H1 (cell line): ENCODE measurements at regions not wholly inside any gene's neighbourhood (a gene's known extent, or its start where the extent isn't known, plus 50 kb on each side); places are given as distances from the start of the nearest gene placed in this dataset.

Experiments
- CTCF ChIA-PET: fragments of 300-600 bp; sonication (Branson Sonifier 250); formaldehyde crosslinking; loops from one replicate; lab custom pipeline; 2021; ENCODE audit not compliant: partially characterized antibody; lab: Charles Lee
- POLR2A ChIA-PET: fragments of 300-600 bp; sonication (Branson Sonifier 250); formaldehyde crosslinking; loops from one replicate; lab custom pipeline; 2021; ENCODE audit warnings: inconsistent platforms; ENCODE audit not compliant: partially characterized antibody; lab: Charles Lee
- DNase-seq, 2 experiments: peaks; one replicate each; pipeline versions ENCODE4 v3.0.0 to v3.0.0-alpha.2; 2010 to 2022; ENCODE audit warnings: low spot score in 2 of 2, low read depth in 1 of 2, mixed read lengths in 1 of 2
- FAIRE-seq: peaks from 2 replicates; lab custom pipeline; 2011; peaks lifted over from hg19 to GRCh38; lab: Jason Lieb, UNC
- H2AFZ ChIP-seq: 2 replicates; pipeline ENCODE4 v1.8.1; 2012; ENCODE audit warnings: low read length, inconsistent platforms
- H2AK5ac ChIP-seq: 2 replicates; pipeline ENCODE4 v1.6.1; 2013; ENCODE audit warnings: low read depth, low read length
- H2BK120ac ChIP-seq: replicated peaks from 2 replicates; pipeline ENCODE3; 2013; ENCODE audit warnings: low read depth, low read length, inconsistent platforms
- H2BK12ac ChIP-seq: 2 replicates; pipeline ENCODE4 v1.6.1; 2013; ENCODE audit warnings: low read depth, low read length
- H2BK15ac ChIP-seq: 2 replicates; pipeline ENCODE4 v1.6.1; 2013; ENCODE audit warnings: low read length
- H2BK20ac ChIP-seq: 2 replicates; pipeline ENCODE4 v1.6.1; 2013; ENCODE audit warnings: low read length
- H2BK5ac ChIP-seq: 2 replicates; pipeline ENCODE4 v1.6.1; 2013; ENCODE audit warnings: low read depth, low read length
- H3K14ac ChIP-seq: 2 replicates; pipeline ENCODE4 v1.6.1; 2013; ENCODE audit warnings: inconsistent platforms; ENCODE audit not compliant: insufficient read length
- H3K18ac ChIP-seq: 2 replicates; pipeline ENCODE4 v1.6.1; 2013; ENCODE audit warnings: low read length; ENCODE audit errors: extremely low read depth
- H3K23ac ChIP-seq: 2 replicates; pipeline ENCODE4 v1.6.1; 2013; ENCODE audit warnings: inconsistent platforms; ENCODE audit not compliant: insufficient read length
- H3K23me2 ChIP-seq: 2 replicates; pipeline ENCODE4 v1.6.1; 2013; ENCODE audit warnings: low read depth, low read length
- H3K27ac ChIP-seq: 2 replicates; pipeline ENCODE4 v1.6.1; 2011; ENCODE audit warnings: low read depth, low read length, inconsistent platforms
- H3K27me3 ChIP-seq, 4 experiments: replicated peaks in 1 of 4; 1 replicate in 1 of 4; 2 replicates in 3 of 4; pipeline versions ENCODE4 v1.6.1 to v1.8.1; 2011 to 2013; ENCODE audit warnings: low read length in 3 of 4, mild to moderate bottlenecking in 3 of 4, inconsistent platforms in 2 of 4, mixed read lengths in 2 of 4, moderate library complexity in 1 of 4; ENCODE audit not compliant: control insufficient read depth in 3 of 4, insufficient read depth in 3 of 4; ENCODE audit errors: extremely low read depth in 1 of 4
- H3K36me3 ChIP-seq, 4 experiments: 2 replicates each; pipeline versions ENCODE4 v1.6.1 to v1.8.1; 2011 to 2013; ENCODE audit warnings: mild to moderate bottlenecking in 4 of 4, low read length in 3 of 4, moderate library complexity in 2 of 4, control low read depth in 1 of 4, inconsistent platforms in 1 of 4; ENCODE audit not compliant: insufficient read depth in 4 of 4, control insufficient read depth in 2 of 4
- H3K4ac ChIP-seq: replicated peaks from 2 replicates; pipeline ENCODE3; 2013; ENCODE audit warnings: low read length, low read depth, mixed read lengths, inconsistent platforms; ENCODE audit not compliant: insufficient read length
- H3K4me1 ChIP-seq, 4 experiments: replicated peaks in 1 of 4; 1 replicate in 1 of 4; 2 replicates in 3 of 4; pipeline versions ENCODE4 v1.6.1 to v1.8.1; 2011 to 2013; ENCODE audit warnings: low read length in 3 of 4, inconsistent platforms in 2 of 4, mixed read lengths in 1 of 4; ENCODE audit not compliant: insufficient read depth in 4 of 4, control insufficient read depth in 3 of 4
- H3K4me2 ChIP-seq, 2 experiments: 2 replicates each; pipeline versions ENCODE4 v1.6.1 to v1.8.1; 2011 to 2013; ENCODE audit warnings: low read depth in 2 of 2, low read length in 2 of 2, control low read depth in 1 of 2, inconsistent platforms in 1 of 2, mild to moderate bottlenecking in 1 of 2; ENCODE audit not compliant: insufficient read depth in 1 of 2
- H3K4me3 ChIP-seq, 4 experiments: fragments of 200-600, 300-600 bp in 1 of 4; sonication (generic), shearing (Covaris generic), sonication (Bioruptor Twin) in 1 of 4; 2 replicates each; pipeline versions ENCODE4 v1.5.1 to v1.8.1; 2011 to 2016; ENCODE audit warnings: low read length in 4 of 4, low read depth in 3 of 4, control low read depth in 2 of 4, inconsistent platforms in 2 of 4, mild to moderate bottlenecking in 2 of 4, mixed read lengths in 1 of 4, moderate library complexity in 1 of 4; ENCODE audit not compliant: insufficient read depth in 2 of 4; ENCODE audit errors: extremely low read depth in 1 of 4
- H3K56ac ChIP-seq: replicated peaks from 2 replicates; pipeline ENCODE3; 2013; ENCODE audit warnings: low read depth, mild to moderate bottlenecking, mixed read lengths, low read length, inconsistent platforms; ENCODE audit not compliant: insufficient read length
- H3K79me1 ChIP-seq: 2 replicates; pipeline ENCODE4 v1.6.1; 2013; ENCODE audit warnings: low read depth, low read length, control low read depth
- H3K79me2 ChIP-seq, 2 experiments: 2 replicates each; pipeline versions ENCODE4 v1.6.1 to v1.8.1; 2012 to 2013; ENCODE audit warnings: low read length in 2 of 2, mild to moderate bottlenecking in 2 of 2, inconsistent platforms in 1 of 2; ENCODE audit not compliant: insufficient read depth in 2 of 2, control insufficient read depth in 1 of 2
- H3K9ac ChIP-seq, 4 experiments: replicated peaks in 1 of 4; 1 replicate in 1 of 4; 2 replicates in 3 of 4; pipeline versions ENCODE4 v1.6.1 to v1.8.1; 2011 to 2013; ENCODE audit warnings: low read depth in 3 of 4, low read length in 3 of 4, control low read depth in 2 of 4, mild to moderate bottlenecking in 2 of 4, moderate library complexity in 2 of 4, inconsistent platforms in 1 of 4; ENCODE audit errors: extremely low read depth in 1 of 4
- H3K9me3 ChIP-seq, 2 experiments: 2 replicates each; pipeline versions ENCODE4 v1.6.1 to v1.8.1; 2012 to 2013; ENCODE audit warnings: mild to moderate bottlenecking in 2 of 2, moderate library complexity in 2 of 2, control low read depth in 1 of 2, inconsistent platforms in 1 of 2, low read depth in 1 of 2, low read length in 1 of 2, mixed read lengths in 1 of 2; ENCODE audit not compliant: insufficient read depth in 2 of 2
- H4K20me1 ChIP-seq, 2 experiments: replicated peaks in 1 of 2; 2 replicates each; pipeline versions ENCODE3 to v1.8.1; 2011 to 2013; ENCODE audit warnings: inconsistent platforms in 2 of 2, low read length in 2 of 2, mild to moderate bottlenecking in 1 of 2; ENCODE audit not compliant: insufficient read depth in 2 of 2, control insufficient read depth in 1 of 2
- H4K5ac ChIP-seq: 2 replicates; pipeline ENCODE4 v1.6.1; 2013; ENCODE audit warnings: low read length, low read depth, mixed read lengths, inconsistent platforms; ENCODE audit not compliant: insufficient read length
- H4K8ac ChIP-seq: 2 replicates; pipeline ENCODE4 v1.8.0; 2013; ENCODE audit warnings: mild to moderate bottlenecking, moderate library complexity, low read length, inconsistent platforms; ENCODE audit not compliant: insufficient read depth; ENCODE audit errors: extremely low read depth
- H4K91ac ChIP-seq: replicated peaks from 2 replicates; pipeline ENCODE3; 2013; ENCODE audit warnings: low read length, mixed read lengths, inconsistent platforms; ENCODE audit not compliant: insufficient read length
- CBX5 ChIP-seq: fragments of 300-800, 300-1000 bp; sonication (generic); IDR thresholded peaks from 2 replicates; pipeline ENCODE4 v1.7.1; 2016; ENCODE audit warnings: antibody characterized with exemption, low read length, low read depth
- CBX8 ChIP-seq: fragments of 300-800, 300-1000 bp; sonication (generic); IDR thresholded peaks from 2 replicates; pipeline ENCODE4 v1.7.1; 2016; ENCODE audit warnings: low read depth, low read length, borderline replicate concordance
- CHD1 ChIP-seq: IDR thresholded peaks from 2 replicates; pipeline ENCODE4 v1.6.1; 2012; ENCODE audit warnings: low read depth, low read length, improper control_type of control experiment
- EZH2 ChIP-seq: fragments of 200-600 bp; sonication (generic); IDR thresholded peaks from 2 replicates; pipeline ENCODE4 v1.7.1; 2012; ENCODE audit warnings: low read depth, mild to moderate bottlenecking, moderate library complexity, low read length, inconsistent platforms; ENCODE audit not compliant: severe bottlenecking
- GTF2F1 ChIP-seq: IDR thresholded peaks from 2 replicates; pipeline ENCODE4 v1.6.1; 2012; ENCODE audit warnings: low read depth, low read length, improper control_type of control experiment, borderline replicate concordance
- HDAC6 ChIP-seq: IDR thresholded peaks from one replicate; pipeline ENCODE4 v1.7.1; 2012; ENCODE audit warnings: low read depth, mild to moderate bottlenecking, inconsistent platforms, low read length, moderate library complexity
- KDM1A ChIP-seq: fragments of 200-600, 300-600 bp; sonication (generic); IDR thresholded peaks from 2 replicates; pipeline ENCODE4 v1.7.1; 2016; ENCODE audit warnings: mild to moderate bottlenecking, low read length, borderline replicate concordance
- NRF1 ChIP-seq: IDR thresholded peaks from 2 replicates; pipeline ENCODE4 v1.6.1; 2011; ENCODE audit warnings: mild to moderate bottlenecking, low read depth, low read length, improper control_type of control experiment
- POLR2A ChIP-seq, 2 experiments: IDR thresholded peaks; 1 replicate in 1 of 2; 2 replicates in 1 of 2; pipeline ENCODE4 v1.6.1; 2011; ENCODE audit warnings: low read depth in 2 of 2, low read length in 2 of 2, mild to moderate bottlenecking in 2 of 2; ENCODE audit errors: control extremely low read depth in 1 of 2
- POU5F1 ChIP-seq: IDR thresholded peaks from 2 replicates; pipeline ENCODE4 v1.6.1; 2011; ENCODE audit warnings: low read depth, mild to moderate bottlenecking, low read length, moderate library complexity
- RFX5 ChIP-seq: IDR thresholded peaks from 2 replicates; pipeline ENCODE4 v1.6.1; 2011; ENCODE audit warnings: low read depth, low read length, improper control_type of control experiment, borderline replicate concordance
- RXRA ChIP-seq: IDR thresholded peaks from 2 replicates; pipeline ENCODE4 v1.6.1; 2011; ENCODE audit warnings: low read depth, mild to moderate bottlenecking, low read length, moderate library complexity; ENCODE audit not compliant: insufficient read depth
- SIRT6 ChIP-seq: IDR thresholded peaks from one replicate; pipeline ENCODE4 v1.7.1; 2012; ENCODE audit warnings: low read length, inconsistent platforms
- SP1 ChIP-seq: IDR thresholded peaks from 2 replicates; pipeline ENCODE4 v1.6.1; 2011; ENCODE audit warnings: low read depth, low read length
- TAF7 ChIP-seq: optimal IDR thresholded peaks from 2 replicates; pipeline ENCODE3; 2011; ENCODE audit warnings: low read depth, mild to moderate bottlenecking, inconsistent platforms, low read length, moderate library complexity, borderline replicate concordance
- TCF12 ChIP-seq: IDR thresholded peaks from 2 replicates; pipeline ENCODE4 v1.6.1; 2011; ENCODE audit warnings: low read depth, mild to moderate bottlenecking, low read length
- WGBS, 2 experiments: shearing (Covaris generic) in 1 of 2; methylation state at CpG; one replicate each; pipeline versions ENCODE4 v1.1.6 to v1.1.7; 2013 to 2015; ENCODE audit warnings: low lambda C conversion rate in 2 of 2, mixed read lengths in 2 of 2, inconsistent platforms in 1 of 2, low coverage in 1 of 2, missing lambda C conversion rate in 1 of 2; ENCODE audit not compliant: insufficient replicate concordance in 2 of 2, insufficient coverage in 1 of 2, insufficient read length in 1 of 2; ENCODE audit errors: extremely low coverage in 1 of 2, missing lambda C conversion rate in 1 of 2; 5-methylcytosine and 5-hydroxymethylcytosine counted together

DNA sequence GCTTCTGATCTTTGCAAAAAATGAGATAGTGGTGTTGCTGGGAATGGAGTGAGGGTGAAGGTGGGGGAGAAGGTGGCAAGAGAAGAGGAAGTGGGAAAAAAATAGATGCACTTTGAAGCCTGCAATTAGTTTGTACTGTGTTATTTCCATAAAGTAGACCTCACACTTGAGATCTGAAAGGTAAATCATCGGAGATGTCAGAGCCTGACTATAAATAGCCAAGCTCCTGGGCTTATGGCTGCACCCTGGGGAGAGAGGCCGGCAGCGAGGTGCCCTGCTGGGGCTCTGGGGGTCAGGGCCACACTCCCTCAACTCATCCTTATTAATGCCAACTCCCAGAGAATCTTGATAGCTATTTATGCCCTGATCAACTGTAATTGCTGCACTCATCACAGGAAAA, 134.4 kb downstream of the NXPE2 start:
- WGBS, 2 experiments: 79% methylated on average over 3 of the region's 3 CpGs; no CpG with 5 or more reads in 1 of the 2 experiments
- no peak overlapping the region for H3K14ac ChIP-seq
- no peaks in the 10 kb centered on the region for H3K79me2 ChIP-seq
- no peak overlapping the region for H2BK12ac ChIP-seq
- H3K9ac ChIP-seq: no peak overlapping the region
- H2BK15ac ChIP-seq: no peak overlapping the region
- no peak overlapping the region for H2BK20ac ChIP-seq
- H3K23me2 ChIP-seq: no peaks in the 10 kb centered on the region
- H2AFZ ChIP-seq: no peak overlapping the region
- H3K4ac ChIP-seq: no peak overlapping the region
- ChIA-PET POLR2A (interaction anchor here (1.1 kb wide), 1 partner anchor 20 kb away, joined by 3 read pairs; no protein-coding TSS in a partner anchor), CTCF (interaction anchor here (0.6 to 1.3 kb wide), 4 partner anchors 13 to 493 kb away, joined by 3 to 5 read pairs (median 3); no protein-coding TSS in a partner anchor)
- DNase-seq (no peak), FAIRE-seq (no peak)
- no peak overlapping the region for H3K27ac ChIP-seq
- H3K79me1 ChIP-seq: no peaks in the 10 kb centered on the region
- H2BK120ac ChIP-seq: no peak overlapping the region
- H3K36me3 ChIP-seq: no peaks in the 10 kb centered on the region
- no peak overlapping the region for H3K23ac ChIP-seq
- H3K4me3 ChIP-seq: no peak overlapping the region
- H3K27me3 ChIP-seq: no peaks in the 10 kb centered on the region
- no peaks in the 10 kb centered on the region for H4K20me1 ChIP-seq
- no peak overlapping the region for H4K91ac ChIP-seq
- H2BK5ac ChIP-seq: no peak overlapping the region
- no peak overlapping the region for H4K8ac ChIP-seq
- H3K56ac ChIP-seq: no peak overlapping the region
- H3K18ac ChIP-seq: no peak overlapping the region
- no peak overlapping the region for H4K5ac ChIP-seq
- no peaks in the 10 kb centered on the region for H3K9me3 ChIP-seq
- no peak overlapping the region for H3K4me2 ChIP-seq
- peaks cover 2 to 11% (median 5%) of the 10 kb centered on the region in 4 experiments; a peak in 4 of 7 replicates for H3K4me1 ChIP-seq
- no peak overlapping the region for H2AK5ac ChIP-seq
- TF ChIP-seq POLR2A (IDR thresholded peaks at IDR 0.05; ENCODE audit: control extremely low read depth in 1 of 2, low read depth in 2 of 2, low read length in 2 of 2) (no peak), NRF1 (no peak), CHD1 (no peak), CBX8 (no peak), KDM1A (no peak), RFX5 (no peak), CBX5 (no peak), EZH2 (no peak), TCF12 (no peak), GTF2F1 (no peak), HDAC6 (no peak), SP1 (no peak), POU5F1 (no peak), SIRT6 (no peak), TAF7 (no peak), RXRA (no peak)
